ENCODE measurements at regions not wholly inside any gene's neighbourhood (a gene's known extent, or its start where the extent isn't known, plus 50 kb on each side); places are given as distances from the start of the nearest gene placed in this dataset.
A peak's percentile ranks its signal among the peaks of the same experiment; 100 is the strongest.

DNA sequence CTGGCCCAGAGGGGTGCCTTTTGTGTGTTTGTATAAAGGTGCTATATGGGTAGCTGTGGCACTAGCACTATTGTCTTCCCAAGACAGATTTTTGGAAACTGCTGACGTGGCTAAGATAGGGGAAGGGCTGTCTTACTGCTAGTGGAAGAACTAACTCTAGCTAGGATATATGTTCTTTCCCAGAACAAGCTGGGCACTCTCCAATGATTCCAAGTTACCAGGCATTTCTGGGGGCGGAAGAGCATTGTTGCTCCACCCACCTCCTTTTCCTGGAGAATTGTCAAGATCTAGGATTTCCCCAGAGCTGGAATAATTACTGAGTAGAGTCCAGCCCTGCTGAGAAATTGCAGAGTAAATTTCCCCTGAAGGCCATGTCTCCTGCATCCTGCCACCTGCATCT, 408.3 kb downstream of the KLF5 start:
- no peak overlapping the region for H3K27ac ChIP-seq
- H3K9me3 ChIP-seq (ENCODE audit: low read depth): no peaks in the 10 kb centered on the region
- H3K27me3 ChIP-seq: no peaks in the 10 kb centered on the region
- H3K36me3 ChIP-seq: no peaks in the 10 kb centered on the region
- DNase-seq (ENCODE audit: low read depth in 1 of 2, low spot score in 1 of 2): peak in 1 of 2 donors; percentile 50
- TF ChIP-seq, protein P1, sequence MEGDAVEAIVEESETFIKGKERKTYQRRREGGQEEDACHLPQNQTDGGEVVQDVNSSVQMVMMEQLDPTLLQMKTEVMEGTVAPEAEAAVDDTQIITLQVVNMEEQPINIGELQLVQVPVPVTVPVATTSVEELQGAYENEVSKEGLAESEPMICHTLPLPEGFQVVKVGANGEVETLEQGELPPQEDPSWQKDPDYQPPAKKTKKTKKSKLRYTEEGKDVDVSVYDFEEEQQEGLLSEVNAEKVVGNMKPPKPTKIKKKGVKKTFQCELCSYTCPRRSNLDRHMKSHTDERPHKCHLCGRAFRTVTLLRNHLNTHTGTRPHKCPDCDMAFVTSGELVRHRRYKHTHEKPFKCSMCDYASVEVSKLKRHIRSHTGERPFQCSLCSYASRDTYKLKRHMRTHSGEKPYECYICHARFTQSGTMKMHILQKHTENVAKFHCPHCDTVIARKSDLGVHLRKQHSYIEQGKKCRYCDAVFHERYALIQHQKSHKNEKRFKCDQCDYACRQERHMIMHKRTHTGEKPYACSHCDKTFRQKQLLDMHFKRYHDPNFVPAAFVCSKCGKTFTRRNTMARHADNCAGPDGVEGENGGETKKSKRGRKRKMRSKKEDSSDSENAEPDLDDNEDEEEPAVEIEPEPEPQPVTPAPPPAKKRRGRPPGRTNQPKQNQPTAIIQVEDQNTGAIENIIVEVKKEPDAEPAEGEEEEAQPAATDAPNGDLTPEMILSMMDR (IDR thresholded peaks at IDR 0.05; ENCODE audit: low read depth, low read length): no peak
- no peaks in the 10 kb centered on the region for H3K4me1 ChIP-seq (ENCODE audit: low read depth)
- no peak overlapping the region for H3K4me3 ChIP-seq

DNA sequence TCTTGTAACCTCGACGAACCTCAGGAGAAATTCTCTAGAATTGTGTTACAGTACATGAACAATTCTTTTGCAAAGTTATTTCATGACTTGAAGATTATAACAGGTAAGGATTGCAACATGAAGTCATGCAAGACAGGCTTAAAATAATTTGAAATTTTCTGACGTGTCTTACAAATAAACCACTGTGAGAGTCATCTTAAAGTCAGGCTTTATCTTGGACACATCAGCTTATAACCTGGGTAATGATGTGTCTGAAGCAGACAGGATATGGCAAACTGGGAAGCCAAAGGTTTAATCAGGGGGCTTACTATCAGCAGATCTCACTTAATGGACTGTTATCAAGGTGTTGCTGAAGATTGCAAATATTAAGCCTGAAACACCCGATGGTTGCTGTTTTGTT, 407.8 kb downstream of the KLF5 start:
- Histone ChIP-seq H3K27me3 (no peaks in the 10 kb centered on the region), H3K4me3 (no peak overlapping the region), H3K36me3 (no peaks in the 10 kb centered on the region), H3K9me3 (ENCODE audit: low read depth) (no peaks in the 10 kb centered on the region), H3K4me1 (ENCODE audit: low read depth) (no peaks in the 10 kb centered on the region), H3K27ac (no peak overlapping the region)
- DNase-seq (ENCODE audit: low read depth in 1 of 2, low spot score in 1 of 2): no peak
- TF ChIP-seq, protein P1 (IDR thresholded peaks at IDR 0.05; ENCODE audit: low read depth, low read length): no peak

DNA sequence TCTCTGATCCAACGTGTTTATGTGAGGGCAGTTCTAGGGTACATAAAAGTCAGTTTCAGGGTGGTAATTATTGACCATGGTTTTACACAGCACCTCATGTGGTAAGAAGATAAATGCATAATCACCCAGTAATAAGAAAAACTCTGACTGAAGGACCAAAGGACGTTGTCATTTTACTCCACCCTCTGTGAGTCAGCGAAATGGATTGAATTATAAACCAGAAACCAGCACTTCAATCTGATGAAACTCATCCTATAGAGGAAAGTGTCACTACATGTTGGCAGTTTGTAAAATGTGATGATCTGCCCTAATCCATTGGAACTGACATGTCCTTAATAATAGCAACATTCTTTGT, 406.8 kb downstream of the KLF5 start:
- Histone ChIP-seq H3K4me1 (ENCODE audit: low read depth) (no peaks in the 10 kb centered on the region), H3K27me3 (no peaks in the 10 kb centered on the region), H3K27ac (no peak overlapping the region), H3K9me3 (ENCODE audit: low read depth) (no peaks in the 10 kb centered on the region), H3K4me3 (no peak overlapping the region), H3K36me3 (no peaks in the 10 kb centered on the region)
- TF ChIP-seq, protein P1 (IDR thresholded peaks at IDR 0.05; ENCODE audit: low read depth, low read length): no peak
- no peak for DNase-seq (ENCODE audit: low read depth in 1 of 2, low spot score in 1 of 2)

DNA sequence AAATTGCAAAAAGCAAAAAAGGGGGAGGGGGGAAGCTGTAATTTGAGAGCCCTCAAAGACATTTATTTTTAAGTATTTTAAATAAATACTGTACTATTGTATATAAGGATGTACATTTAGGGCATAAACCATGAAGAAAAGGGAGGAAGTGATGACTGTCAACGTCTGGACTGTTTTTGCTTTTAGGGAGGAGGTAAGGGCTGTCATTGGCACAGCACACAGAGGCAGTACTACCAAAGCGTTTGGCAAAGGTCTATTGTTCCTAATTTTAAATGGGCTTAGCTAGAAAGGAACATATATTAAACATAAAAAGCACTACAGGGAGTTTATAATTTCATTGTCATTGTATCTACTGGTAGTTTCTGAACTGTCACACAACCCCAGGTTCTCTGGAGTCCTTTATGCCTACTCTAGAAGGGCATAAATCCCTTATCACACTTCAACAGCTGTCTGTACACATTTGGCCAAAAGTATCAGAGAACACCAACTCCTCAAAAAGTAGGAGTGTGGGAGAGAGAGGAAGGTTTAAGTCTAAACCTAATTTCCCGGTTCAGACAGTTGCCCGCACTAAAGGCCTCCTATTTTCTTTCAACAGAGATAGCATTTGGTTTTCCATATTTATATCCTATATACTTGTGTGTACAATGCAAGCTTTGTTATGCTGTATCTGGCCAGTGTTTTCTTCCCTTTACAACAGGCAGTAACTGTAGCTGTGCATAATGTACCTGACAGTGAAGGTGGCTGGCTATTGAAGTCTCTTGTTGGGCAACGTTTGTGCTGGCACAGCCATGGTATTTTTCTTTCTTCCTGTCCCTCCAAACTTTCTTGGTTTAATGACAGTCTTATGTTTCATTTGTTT, 406.2 kb downstream of the KLF5 start:
- H3K36me3 ChIP-seq: no peaks in the 10 kb centered on the region
- H3K4me1 ChIP-seq (ENCODE audit: low read depth): no peaks in the 10 kb centered on the region
- H3K27ac ChIP-seq: no peak overlapping the region
- TF ChIP-seq, protein P1 (IDR thresholded peaks at IDR 0.05; ENCODE audit: low read depth, low read length): no peak
- no peak overlapping the region for H3K4me3 ChIP-seq
- DNase-seq (ENCODE audit: low read depth in 1 of 2, low spot score in 1 of 2): no peak
- no peaks in the 10 kb centered on the region for H3K27me3 ChIP-seq
- no peaks in the 10 kb centered on the region for H3K9me3 ChIP-seq (ENCODE audit: low read depth)

DNA sequence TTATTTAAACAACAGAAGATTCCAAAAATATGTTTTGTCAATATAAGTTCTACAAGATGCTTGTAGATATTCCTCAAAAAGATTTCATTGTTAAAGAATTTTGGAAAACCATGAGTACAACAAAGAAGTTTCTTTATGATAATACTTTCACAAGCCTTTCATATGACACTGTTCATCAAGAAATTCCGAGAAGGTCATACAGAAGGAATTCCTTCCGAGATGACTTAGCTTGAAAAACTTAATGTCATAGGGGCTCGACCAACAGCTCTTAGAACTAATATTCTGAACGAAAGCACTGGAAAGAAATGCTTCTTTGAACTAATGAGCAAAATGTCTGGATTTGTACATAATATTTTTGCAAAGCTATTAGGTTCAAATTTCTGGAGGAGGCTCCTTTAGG, 403.4 kb downstream of the KLF5 start:
- DNase-seq (ENCODE audit: low read depth in 1 of 2, low spot score in 1 of 2): no peak
- Histone ChIP-seq H3K36me3 (no peaks in the 10 kb centered on the region), H3K9me3 (ENCODE audit: low read depth) (no peaks in the 10 kb centered on the region), H3K27me3 (no peaks in the 10 kb centered on the region), H3K4me3 (no peak overlapping the region), H3K4me1 (ENCODE audit: low read depth) (no peaks in the 10 kb centered on the region), H3K27ac (no peak overlapping the region)
- TF ChIP-seq, protein P1 (IDR thresholded peaks at IDR 0.05; ENCODE audit: low read depth, low read length): no peak

Data from cardiac muscle cell (in vitro differentiated cells and primary cell).